H1 (cell line): ENCODE measurements at regions not wholly inside any gene's neighbourhood (a gene's known extent, or its start where the extent isn't known, plus 50 kb on each side); places are given as distances from the start of the nearest gene placed in this dataset.

Experiments used
- CTCF ChIA-PET: fragments of 300-600 bp; sonication (Branson Sonifier 250); formaldehyde crosslinking; loops from one replicate; lab custom pipeline; 2021; ENCODE audit not compliant: partially characterized antibody; lab: Charles Lee
- POLR2A ChIA-PET: fragments of 300-600 bp; sonication (Branson Sonifier 250); formaldehyde crosslinking; loops from one replicate; lab custom pipeline; 2021; ENCODE audit warnings: inconsistent platforms; ENCODE audit not compliant: partially characterized antibody; lab: Charles Lee
- DNase-seq, 2 experiments: peaks; one replicate each; pipeline versions ENCODE4 v3.0.0 to v3.0.0-alpha.2; 2010 to 2022; ENCODE audit warnings: low spot score in 2 of 2, low read depth in 1 of 2, mixed read lengths in 1 of 2
- FAIRE-seq: peaks from 2 replicates; lab custom pipeline; 2011; peaks lifted over from hg19 to GRCh38; lab: Jason Lieb, UNC
- H2AFZ ChIP-seq: 2 replicates; pipeline ENCODE4 v1.8.1; 2012; ENCODE audit warnings: low read length, inconsistent platforms
- H2AK5ac ChIP-seq: 2 replicates; pipeline ENCODE4 v1.6.1; 2013; ENCODE audit warnings: low read depth, low read length
- H2BK120ac ChIP-seq: replicated peaks from 2 replicates; pipeline ENCODE3; 2013; ENCODE audit warnings: low read depth, low read length, inconsistent platforms
- H2BK12ac ChIP-seq: 2 replicates; pipeline ENCODE4 v1.6.1; 2013; ENCODE audit warnings: low read depth, low read length
- H2BK15ac ChIP-seq: 2 replicates; pipeline ENCODE4 v1.6.1; 2013; ENCODE audit warnings: low read length
- H2BK20ac ChIP-seq: 2 replicates; pipeline ENCODE4 v1.6.1; 2013; ENCODE audit warnings: low read length
- H2BK5ac ChIP-seq: 2 replicates; pipeline ENCODE4 v1.6.1; 2013; ENCODE audit warnings: low read depth, low read length
- H3K14ac ChIP-seq: 2 replicates; pipeline ENCODE4 v1.6.1; 2013; ENCODE audit warnings: inconsistent platforms; ENCODE audit not compliant: insufficient read length
- H3K18ac ChIP-seq: 2 replicates; pipeline ENCODE4 v1.6.1; 2013; ENCODE audit warnings: low read length; ENCODE audit errors: extremely low read depth
- H3K23ac ChIP-seq: 2 replicates; pipeline ENCODE4 v1.6.1; 2013; ENCODE audit warnings: inconsistent platforms; ENCODE audit not compliant: insufficient read length
- H3K23me2 ChIP-seq: 2 replicates; pipeline ENCODE4 v1.6.1; 2013; ENCODE audit warnings: low read depth, low read length
- H3K27ac ChIP-seq: 2 replicates; pipeline ENCODE4 v1.6.1; 2011; ENCODE audit warnings: low read depth, low read length, inconsistent platforms
- H3K27me3 ChIP-seq, 4 experiments: replicated peaks in 1 of 4; 1 replicate in 1 of 4; 2 replicates in 3 of 4; pipeline versions ENCODE4 v1.6.1 to v1.8.1; 2011 to 2013; ENCODE audit warnings: low read length in 3 of 4, mild to moderate bottlenecking in 3 of 4, inconsistent platforms in 2 of 4, mixed read lengths in 2 of 4, moderate library complexity in 1 of 4; ENCODE audit not compliant: control insufficient read depth in 3 of 4, insufficient read depth in 3 of 4; ENCODE audit errors: extremely low read depth in 1 of 4
- H3K36me3 ChIP-seq, 4 experiments: 2 replicates each; pipeline versions ENCODE4 v1.6.1 to v1.8.1; 2011 to 2013; ENCODE audit warnings: mild to moderate bottlenecking in 4 of 4, low read length in 3 of 4, moderate library complexity in 2 of 4, control low read depth in 1 of 4, inconsistent platforms in 1 of 4; ENCODE audit not compliant: insufficient read depth in 4 of 4, control insufficient read depth in 2 of 4
- H3K4ac ChIP-seq: replicated peaks from 2 replicates; pipeline ENCODE3; 2013; ENCODE audit warnings: low read length, low read depth, mixed read lengths, inconsistent platforms; ENCODE audit not compliant: insufficient read length
- H3K4me1 ChIP-seq, 4 experiments: replicated peaks in 1 of 4; 1 replicate in 1 of 4; 2 replicates in 3 of 4; pipeline versions ENCODE4 v1.6.1 to v1.8.1; 2011 to 2013; ENCODE audit warnings: low read length in 3 of 4, inconsistent platforms in 2 of 4, mixed read lengths in 1 of 4; ENCODE audit not compliant: insufficient read depth in 4 of 4, control insufficient read depth in 3 of 4
- H3K4me2 ChIP-seq, 2 experiments: 2 replicates each; pipeline versions ENCODE4 v1.6.1 to v1.8.1; 2011 to 2013; ENCODE audit warnings: low read depth in 2 of 2, low read length in 2 of 2, control low read depth in 1 of 2, inconsistent platforms in 1 of 2, mild to moderate bottlenecking in 1 of 2; ENCODE audit not compliant: insufficient read depth in 1 of 2
- H3K4me3 ChIP-seq, 4 experiments: fragments of 200-600, 300-600 bp in 1 of 4; sonication (generic), shearing (Covaris generic), sonication (Bioruptor Twin) in 1 of 4; 2 replicates each; pipeline versions ENCODE4 v1.5.1 to v1.8.1; 2011 to 2016; ENCODE audit warnings: low read length in 4 of 4, low read depth in 3 of 4, control low read depth in 2 of 4, inconsistent platforms in 2 of 4, mild to moderate bottlenecking in 2 of 4, mixed read lengths in 1 of 4, moderate library complexity in 1 of 4; ENCODE audit not compliant: insufficient read depth in 2 of 4; ENCODE audit errors: extremely low read depth in 1 of 4
- H3K56ac ChIP-seq: replicated peaks from 2 replicates; pipeline ENCODE3; 2013; ENCODE audit warnings: low read depth, mild to moderate bottlenecking, mixed read lengths, low read length, inconsistent platforms; ENCODE audit not compliant: insufficient read length
- H3K79me1 ChIP-seq: 2 replicates; pipeline ENCODE4 v1.6.1; 2013; ENCODE audit warnings: low read depth, low read length, control low read depth
- H3K79me2 ChIP-seq, 2 experiments: 2 replicates each; pipeline versions ENCODE4 v1.6.1 to v1.8.1; 2012 to 2013; ENCODE audit warnings: low read length in 2 of 2, mild to moderate bottlenecking in 2 of 2, inconsistent platforms in 1 of 2; ENCODE audit not compliant: insufficient read depth in 2 of 2, control insufficient read depth in 1 of 2
- H3K9ac ChIP-seq, 4 experiments: replicated peaks in 1 of 4; 1 replicate in 1 of 4; 2 replicates in 3 of 4; pipeline versions ENCODE4 v1.6.1 to v1.8.1; 2011 to 2013; ENCODE audit warnings: low read depth in 3 of 4, low read length in 3 of 4, control low read depth in 2 of 4, mild to moderate bottlenecking in 2 of 4, moderate library complexity in 2 of 4, inconsistent platforms in 1 of 4; ENCODE audit errors: extremely low read depth in 1 of 4
- H3K9me3 ChIP-seq, 2 experiments: 2 replicates each; pipeline versions ENCODE4 v1.6.1 to v1.8.1; 2012 to 2013; ENCODE audit warnings: mild to moderate bottlenecking in 2 of 2, moderate library complexity in 2 of 2, control low read depth in 1 of 2, inconsistent platforms in 1 of 2, low read depth in 1 of 2, low read length in 1 of 2, mixed read lengths in 1 of 2; ENCODE audit not compliant: insufficient read depth in 2 of 2
- H4K20me1 ChIP-seq, 2 experiments: replicated peaks in 1 of 2; 2 replicates each; pipeline versions ENCODE3 to v1.8.1; 2011 to 2013; ENCODE audit warnings: inconsistent platforms in 2 of 2, low read length in 2 of 2, mild to moderate bottlenecking in 1 of 2; ENCODE audit not compliant: insufficient read depth in 2 of 2, control insufficient read depth in 1 of 2
- H4K5ac ChIP-seq: 2 replicates; pipeline ENCODE4 v1.6.1; 2013; ENCODE audit warnings: low read length, low read depth, mixed read lengths, inconsistent platforms; ENCODE audit not compliant: insufficient read length
- H4K8ac ChIP-seq: 2 replicates; pipeline ENCODE4 v1.8.0; 2013; ENCODE audit warnings: mild to moderate bottlenecking, moderate library complexity, low read length, inconsistent platforms; ENCODE audit not compliant: insufficient read depth; ENCODE audit errors: extremely low read depth
- H4K91ac ChIP-seq: replicated peaks from 2 replicates; pipeline ENCODE3; 2013; ENCODE audit warnings: low read length, mixed read lengths, inconsistent platforms; ENCODE audit not compliant: insufficient read length
- ASH2L ChIP-seq: fragments of 200-600, 300-600 bp; sonication (generic); IDR thresholded peaks from one replicate; pipeline ENCODE4 v1.7.1; 2017; ENCODE audit warnings: low read length
- CBX5 ChIP-seq: fragments of 300-800, 300-1000 bp; sonication (generic); IDR thresholded peaks from 2 replicates; pipeline ENCODE4 v1.7.1; 2016; ENCODE audit warnings: antibody characterized with exemption, low read length, low read depth
- CREB1 ChIP-seq: IDR thresholded peaks from 2 replicates; pipeline ENCODE4 v1.6.1; 2012; ENCODE audit warnings: inconsistent platforms
- CTBP2 ChIP-seq: IDR thresholded peaks from 2 replicates; pipeline ENCODE4 v1.7.0; 2011; ENCODE audit warnings: borderline replicate concordance, mild to moderate bottlenecking, moderate library complexity, mixed read lengths, low read length; ENCODE audit not compliant: insufficient read depth, insufficient read length
- FOSL1 ChIP-seq: IDR thresholded peaks from 2 replicates; pipeline ENCODE4 v1.6.1; 2011; ENCODE audit warnings: mild to moderate bottlenecking, low read depth, low read length, moderate library complexity; ENCODE audit not compliant: insufficient read depth
- KDM4A ChIP-seq: IDR thresholded peaks from one replicate; pipeline ENCODE4 v1.7.1; 2012; ENCODE audit warnings: low read depth, mild to moderate bottlenecking, moderate library complexity, low read length, inconsistent platforms; ENCODE audit not compliant: severe bottlenecking
- POLR2A ChIP-seq, 2 experiments: IDR thresholded peaks; 1 replicate in 1 of 2; 2 replicates in 1 of 2; pipeline ENCODE4 v1.6.1; 2011; ENCODE audit warnings: low read depth in 2 of 2, low read length in 2 of 2, mild to moderate bottlenecking in 2 of 2; ENCODE audit errors: control extremely low read depth in 1 of 2
- POU5F1 ChIP-seq: IDR thresholded peaks from 2 replicates; pipeline ENCODE4 v1.6.1; 2011; ENCODE audit warnings: low read depth, mild to moderate bottlenecking, low read length, moderate library complexity
- RBBP5 ChIP-seq: IDR thresholded peaks from 2 replicates; pipeline ENCODE4 v1.7.1; 2012; ENCODE audit warnings: low read depth, mild to moderate bottlenecking, inconsistent platforms, low read length, moderate library complexity, borderline replicate concordance
- RXRA ChIP-seq: IDR thresholded peaks from 2 replicates; pipeline ENCODE4 v1.6.1; 2011; ENCODE audit warnings: low read depth, mild to moderate bottlenecking, low read length, moderate library complexity; ENCODE audit not compliant: insufficient read depth
- SIRT6 ChIP-seq: IDR thresholded peaks from one replicate; pipeline ENCODE4 v1.7.1; 2012; ENCODE audit warnings: low read length, inconsistent platforms
- TBP ChIP-seq: IDR thresholded peaks from 2 replicates; pipeline ENCODE4 v1.6.1; 2011; ENCODE audit warnings: low read depth, low read length, improper control_type of control experiment
- TEAD4 ChIP-seq: IDR thresholded peaks from 2 replicates; pipeline ENCODE4 v1.6.1; 2012; ENCODE audit warnings: low read depth, low read length, inconsistent platforms, mixed read lengths
- WGBS, 2 experiments: shearing (Covaris generic) in 1 of 2; methylation state at CpG; one replicate each; pipeline versions ENCODE4 v1.1.6 to v1.1.7; 2013 to 2015; ENCODE audit warnings: low lambda C conversion rate in 2 of 2, mixed read lengths in 2 of 2, inconsistent platforms in 1 of 2, low coverage in 1 of 2, missing lambda C conversion rate in 1 of 2; ENCODE audit not compliant: insufficient replicate concordance in 2 of 2, insufficient coverage in 1 of 2, insufficient read length in 1 of 2; ENCODE audit errors: extremely low coverage in 1 of 2, missing lambda C conversion rate in 1 of 2; 5-methylcytosine and 5-hydroxymethylcytosine counted together
- TF ChIP-seq, protein P1 (sequence below): IDR thresholded peaks from 2 replicates; pipeline ENCODE4 v1.6.1; 2011; ENCODE audit warnings: low read length, improper control_type of control experiment

DNA sequence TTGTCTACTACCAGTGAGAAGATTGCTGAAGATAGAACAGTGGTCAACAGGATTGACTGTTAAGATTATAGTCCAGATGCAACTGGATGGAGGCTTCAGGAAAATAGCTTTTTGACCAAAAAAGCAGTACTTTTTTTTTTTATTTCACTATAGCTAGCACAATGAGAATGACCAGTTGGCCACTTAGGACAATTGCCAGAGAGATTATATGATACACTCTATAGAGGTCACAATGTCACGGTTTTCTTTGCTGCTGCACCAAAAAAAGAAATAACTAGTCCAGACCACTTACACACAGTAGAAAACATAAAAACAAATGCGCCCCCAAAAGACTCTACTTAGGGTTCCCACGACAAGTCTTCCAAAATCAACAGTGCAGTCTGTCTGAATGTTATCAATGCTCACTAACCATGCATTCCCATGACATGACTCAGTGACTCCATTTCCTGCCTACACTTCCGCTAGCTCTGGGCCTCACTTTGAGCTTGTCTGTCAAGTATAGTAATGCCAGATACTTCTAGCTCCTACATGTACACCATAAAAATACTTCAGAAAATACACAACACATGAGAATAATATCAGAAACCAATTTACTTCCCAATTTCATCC is 209.1 kb upstream of the STARD13 start:
- Histone ChIP-seq H3K79me2 (no peaks in the 10 kb centered on the region), H3K18ac (no peak overlapping the region), H4K91ac (no peak overlapping the region), H3K4me1 (peaks cover 3 to 6% (median 4%) of the 10 kb centered on the region in 4 experiments; a peak in 5 of 7 replicates), H3K4me2 (no peak overlapping the region), H4K20me1 (no peaks in the 10 kb centered on the region), H2BK12ac (no peak overlapping the region), H3K23me2 (no peaks in the 10 kb centered on the region), H3K79me1 (no peaks in the 10 kb centered on the region), H2AFZ (peak overlapping the region; percentile 49; the same call in 1 of the 2 replicates), H3K4me3 (no peak overlapping the region), H3K56ac (no peak overlapping the region), H3K4ac (no peak overlapping the region), H3K27ac (no peak overlapping the region), H3K23ac (no peak overlapping the region), H2BK15ac (no peak overlapping the region), H2BK5ac (no peak overlapping the region), H3K27me3 (no peaks in the 10 kb centered on the region), H4K5ac (no peak overlapping the region), H2BK20ac (no peak overlapping the region), H4K8ac (no peak overlapping the region), H2BK120ac (no peak overlapping the region), H2AK5ac (no peak overlapping the region), H3K36me3 (no peaks in the 10 kb centered on the region), H3K9ac (no peak overlapping the region; a peak in 1 of 7 replicates), H3K9me3 (no peaks in the 10 kb centered on the region), H3K14ac (no peak overlapping the region)
- ChIA-PET POLR2A (no interaction called here), CTCF (interaction anchor here (0.6 to 1.1 kb wide), 2 partner anchors 16 to 296 kb away, joined by 3 read pairs; no protein-coding TSS in a partner anchor)
- DNase-seq (no peak), FAIRE-seq (no peak)
- 84% methylated on average over 4 of the region's 4 CpGs; no CpG with 5 or more reads in 1 of the 2 experiments for WGBS, 2 experiments
- TF ChIP-seq POU5F1 (no peak), FOSL1 (no peak), CTBP2 (no peak), RBBP5 (no peak), RXRA (no peak), CREB1 (no peak), KDM4A (no peak), SIRT6 (no peak), POLR2A (IDR thresholded peaks at IDR 0.05; ENCODE audit: control extremely low read depth in 1 of 2, low read depth in 2 of 2, low read length in 2 of 2) (no peak), TEAD4 (no peak), CBX5 (no peak), TBP (no peak), ASH2L (no peak)
- TF ChIP-seq, protein P1, sequence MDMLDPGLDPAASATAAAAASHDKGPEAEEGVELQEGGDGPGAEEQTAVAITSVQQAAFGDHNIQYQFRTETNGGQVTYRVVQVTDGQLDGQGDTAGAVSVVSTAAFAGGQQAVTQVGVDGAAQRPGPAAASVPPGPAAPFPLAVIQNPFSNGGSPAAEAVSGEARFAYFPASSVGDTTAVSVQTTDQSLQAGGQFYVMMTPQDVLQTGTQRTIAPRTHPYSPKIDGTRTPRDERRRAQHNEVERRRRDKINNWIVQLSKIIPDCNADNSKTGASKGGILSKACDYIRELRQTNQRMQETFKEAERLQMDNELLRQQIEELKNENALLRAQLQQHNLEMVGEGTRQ, result no peak
